HG03565 (cell line): ENCODE measurements at regions not wholly inside any gene's neighbourhood (a gene's known extent, or its start where the extent isn't known, plus 50 kb on each side); places are given as distances from the start of the nearest gene placed in this dataset.

ENCODE experiments used
- ATAC-seq: cut with Tn5 transposase; IDR thresholded peaks from one replicate; pipeline ENCODE4 v1.9.1; 2021; ENCODE audit warnings: mild to moderate bottlenecking, moderate library complexity; ENCODE audit not compliant: unreplicated experiment

DNA sequence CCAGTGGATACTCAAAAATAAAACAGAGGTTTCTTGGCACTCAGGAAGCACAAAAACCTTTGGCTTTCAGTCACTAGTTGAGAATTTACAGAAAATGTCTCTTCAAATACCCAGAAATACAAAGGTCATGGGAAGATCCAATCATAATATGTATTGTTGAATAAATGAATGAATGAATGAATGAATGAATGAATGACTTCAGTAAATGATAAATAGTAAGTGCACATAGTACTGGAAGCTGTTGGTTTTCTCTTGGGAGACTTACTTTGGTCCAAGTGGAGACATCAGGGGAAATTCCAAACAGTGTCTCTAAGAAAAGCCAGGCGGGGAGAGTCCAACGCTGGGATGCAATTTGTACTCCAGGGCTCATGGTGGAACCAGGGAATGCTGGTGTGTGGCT lies 261.3 kb upstream of the KLHL29 start:
- ATAC-seq: no peak

DNA sequence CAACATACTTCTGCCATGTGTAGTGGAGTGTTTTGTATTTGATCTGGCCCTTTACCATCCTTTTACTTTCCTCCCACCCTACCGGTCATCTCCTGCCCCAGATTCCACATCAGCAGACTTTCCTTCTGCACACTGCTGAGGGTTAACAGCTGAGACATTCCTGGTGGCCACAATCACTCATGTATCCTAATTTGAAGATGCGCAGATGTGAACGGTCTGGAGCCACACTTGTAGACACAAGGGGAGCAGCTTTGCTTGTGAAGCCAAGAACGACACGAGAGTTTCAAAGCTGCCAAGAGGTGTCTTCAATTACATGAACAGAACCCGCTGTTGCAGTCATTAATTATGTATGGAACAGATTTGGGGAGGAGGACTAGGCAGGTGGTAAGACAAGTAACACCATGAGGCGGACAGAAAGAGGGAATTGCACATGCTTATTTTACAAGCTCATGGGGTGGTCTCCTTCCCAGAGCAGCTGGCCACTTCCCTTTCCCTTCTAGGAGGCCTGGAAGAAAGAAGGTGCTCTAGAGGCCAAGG lies 260.7 kb upstream of the KLHL29 start:
- ATAC-seq: no peak

DNA sequence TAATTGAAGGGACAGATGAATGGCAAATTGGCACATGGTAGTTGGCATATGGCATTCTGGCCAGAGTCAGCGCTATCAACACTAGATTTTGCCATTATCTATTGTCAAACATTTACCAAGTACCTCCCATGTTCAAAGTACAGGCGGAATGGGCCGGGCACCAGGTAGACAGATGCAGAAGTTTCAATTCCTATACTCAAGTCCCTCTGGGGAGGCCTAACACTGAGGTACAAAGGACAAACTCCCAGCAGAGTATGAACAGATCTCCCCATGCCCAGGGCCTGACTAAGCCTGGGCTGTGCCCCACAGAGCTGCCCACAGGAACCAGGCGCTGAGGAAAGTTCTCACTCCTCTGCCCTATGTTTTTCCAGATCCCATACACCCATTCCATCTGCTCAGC lies 257.5 kb upstream of the KLHL29 start:
- ATAC-seq: no peak

DNA sequence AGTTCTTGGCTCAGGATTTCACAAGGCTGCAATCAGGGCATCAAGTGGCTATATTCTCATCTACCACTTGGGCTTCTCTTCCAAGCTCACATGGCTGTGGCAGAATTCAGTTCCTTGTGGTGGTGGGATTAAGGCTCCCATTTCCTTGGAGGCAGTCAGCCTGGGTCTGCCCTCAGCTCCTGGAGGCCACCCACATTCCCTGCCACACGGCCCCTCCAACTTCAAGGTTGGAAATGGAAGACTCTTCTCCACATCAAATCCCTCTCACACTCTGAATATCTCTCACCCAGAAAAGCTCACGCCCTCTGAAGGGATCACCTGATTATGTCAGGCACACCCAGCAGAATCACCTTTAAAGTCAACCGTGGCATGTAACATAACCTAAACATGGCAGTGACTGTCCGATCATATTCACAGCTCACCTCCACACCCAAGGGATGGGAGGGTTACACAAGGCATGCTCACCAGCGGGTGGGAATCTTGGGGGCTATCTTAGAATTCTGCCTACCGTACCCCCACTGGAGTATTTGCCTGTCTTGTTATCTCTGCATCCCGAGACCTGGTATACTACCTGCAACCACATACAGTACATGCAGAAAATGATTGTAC lies 256.2 kb upstream of the KLHL29 start:
- ATAC-seq: no peak

DNA sequence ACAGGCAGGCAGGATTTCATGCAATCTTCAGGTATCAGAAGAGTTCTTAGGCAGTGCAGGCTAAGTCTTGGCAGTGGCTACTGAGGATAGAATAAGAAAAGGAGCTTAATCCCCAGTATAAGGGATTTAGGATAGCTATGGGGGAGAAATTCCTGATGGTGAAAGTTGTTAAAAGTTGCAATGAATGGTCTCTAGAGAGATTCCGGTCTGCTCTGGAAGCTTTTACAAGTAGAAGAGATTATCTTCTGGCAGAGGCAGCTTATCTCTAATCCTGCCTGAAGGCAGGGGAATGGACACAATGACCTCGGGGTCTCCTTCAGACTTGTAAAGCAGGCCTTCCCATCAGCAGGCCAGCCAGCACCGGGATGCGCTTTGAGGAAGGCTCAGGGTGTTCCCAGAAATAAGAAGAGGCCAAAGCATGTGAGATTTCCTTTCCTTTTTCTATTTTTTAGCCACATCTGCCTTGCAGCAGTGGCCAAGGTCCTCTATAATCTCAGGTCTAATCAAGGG lies 253.9 kb upstream of the KLHL29 start:
- ATAC-seq: no peak

DNA sequence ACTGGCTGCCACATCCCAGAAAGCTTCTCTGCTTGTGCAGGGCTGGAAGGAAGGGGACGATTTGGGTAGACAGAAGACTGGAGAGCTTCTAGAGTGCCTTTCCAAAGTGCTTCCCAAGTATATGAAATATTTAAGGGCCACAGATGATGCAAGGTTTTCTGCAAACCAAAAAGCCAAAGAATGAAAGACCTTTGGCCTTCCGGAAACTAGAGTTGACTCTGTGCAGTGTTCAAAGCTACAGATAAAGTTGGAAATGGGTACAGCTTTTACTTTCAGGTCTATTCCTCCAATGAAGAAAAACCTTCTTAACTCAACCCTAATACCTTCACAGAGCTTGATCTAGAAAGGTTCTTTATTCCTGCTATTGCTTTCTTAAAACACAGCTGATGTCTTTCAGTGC lies 253.0 kb upstream of the KLHL29 start:
- no peak for ATAC-seq

DNA sequence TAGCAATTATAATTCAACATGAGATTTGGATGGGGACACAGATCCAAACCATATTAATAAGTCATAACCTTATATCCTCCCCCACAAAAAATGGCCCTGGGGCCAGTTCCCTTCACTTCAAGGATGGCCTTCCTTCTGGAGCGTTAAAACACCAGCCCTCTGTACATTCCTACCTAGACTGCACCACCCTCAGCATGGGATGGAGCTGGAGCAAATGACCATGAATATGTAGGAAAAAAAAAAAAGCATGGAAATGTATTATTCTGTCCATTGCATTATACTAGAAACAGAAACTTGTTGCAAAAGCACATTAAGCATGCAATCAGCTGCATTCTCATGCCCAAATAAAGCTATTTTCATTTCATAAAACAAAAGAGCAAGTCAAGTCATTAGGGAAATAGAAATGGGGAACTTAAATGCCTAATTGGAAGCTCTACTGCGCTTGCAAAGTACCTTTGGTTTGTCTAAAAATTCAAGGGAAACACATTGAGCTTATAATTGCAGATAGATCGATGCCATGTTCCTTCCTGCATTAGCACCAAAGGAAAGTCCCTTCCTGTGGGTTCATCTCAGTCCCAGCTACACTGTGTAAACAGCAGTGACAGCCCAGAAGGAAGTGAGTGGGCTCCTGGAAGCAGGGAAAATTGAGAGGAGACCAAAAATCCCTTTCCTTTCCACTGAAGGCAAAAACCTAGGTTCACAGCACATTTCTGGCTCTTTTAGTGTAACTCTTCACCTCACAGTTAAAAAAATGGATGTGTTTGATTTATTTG lies 252.0 kb upstream of the KLHL29 start:
- no peak for ATAC-seq

DNA sequence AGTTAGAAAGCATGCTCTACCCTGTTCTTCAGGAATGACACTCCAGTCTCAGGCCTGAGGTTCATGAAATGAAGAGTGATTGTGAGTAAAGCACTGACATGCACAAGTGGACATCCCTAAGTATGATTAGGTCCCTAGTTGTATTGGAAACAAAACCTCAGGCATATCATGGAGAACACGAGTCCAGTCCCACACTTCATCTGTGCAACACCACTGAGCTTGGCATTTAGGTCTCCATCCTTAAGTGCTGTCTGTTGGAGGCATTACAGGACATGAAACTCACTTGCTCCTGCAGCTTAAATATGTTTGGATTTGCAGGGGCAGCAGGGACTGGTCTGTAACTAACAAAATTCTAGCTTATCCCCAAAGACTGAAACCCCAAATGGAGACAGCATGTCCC lies 250.3 kb upstream of the KLHL29 start:
- no peak for ATAC-seq

DNA sequence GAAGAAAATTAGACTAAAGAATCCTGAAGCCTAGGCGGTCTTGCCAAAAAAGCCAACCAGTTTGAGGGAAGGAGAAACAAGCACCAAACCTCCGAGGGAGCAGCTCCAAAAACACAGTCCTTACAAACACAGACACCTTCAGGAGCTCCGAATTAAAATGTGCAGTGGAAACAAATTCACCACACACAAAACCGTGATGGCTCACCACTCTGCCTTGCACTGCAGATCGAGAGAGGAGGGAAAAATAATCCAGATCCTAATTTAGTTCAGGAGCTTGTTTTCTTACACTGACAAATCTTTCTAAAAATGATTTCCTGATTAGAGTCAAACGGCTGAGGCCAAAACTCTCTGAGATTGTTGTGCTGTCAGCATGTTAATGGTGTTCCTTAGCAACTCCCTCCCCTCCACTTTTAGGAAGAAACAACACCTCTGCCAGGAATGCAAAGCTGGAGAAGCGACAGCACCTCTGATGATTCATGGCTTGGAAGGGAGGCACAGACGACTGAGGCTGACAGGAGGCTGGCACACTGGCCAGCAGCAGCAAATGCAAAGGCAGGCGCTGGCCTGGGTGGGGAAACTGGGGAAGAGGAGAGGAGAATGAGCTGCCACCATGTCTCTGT lies 249.4 kb upstream of the KLHL29 start:
- ATAC-seq: no peak

DNA sequence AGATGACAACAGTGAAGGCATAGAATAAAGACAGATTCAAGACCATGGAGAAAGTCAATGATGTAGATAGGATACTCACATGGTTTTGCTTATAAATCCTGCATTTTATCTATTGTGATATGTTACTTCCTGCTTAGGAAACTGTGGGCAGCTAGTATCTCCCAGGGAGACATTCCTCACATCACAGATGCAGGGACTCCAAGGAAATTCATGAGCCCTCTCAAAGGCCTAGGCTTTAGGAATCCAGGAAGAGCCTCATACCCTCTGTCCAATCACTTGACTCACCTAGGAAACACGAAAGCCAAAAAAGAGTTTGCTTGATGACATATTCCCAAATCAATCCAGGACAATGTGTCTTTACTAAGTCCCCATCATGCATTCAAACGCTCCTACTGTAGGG lies 247.8 kb upstream of the KLHL29 start:
- no peak for ATAC-seq

DNA sequence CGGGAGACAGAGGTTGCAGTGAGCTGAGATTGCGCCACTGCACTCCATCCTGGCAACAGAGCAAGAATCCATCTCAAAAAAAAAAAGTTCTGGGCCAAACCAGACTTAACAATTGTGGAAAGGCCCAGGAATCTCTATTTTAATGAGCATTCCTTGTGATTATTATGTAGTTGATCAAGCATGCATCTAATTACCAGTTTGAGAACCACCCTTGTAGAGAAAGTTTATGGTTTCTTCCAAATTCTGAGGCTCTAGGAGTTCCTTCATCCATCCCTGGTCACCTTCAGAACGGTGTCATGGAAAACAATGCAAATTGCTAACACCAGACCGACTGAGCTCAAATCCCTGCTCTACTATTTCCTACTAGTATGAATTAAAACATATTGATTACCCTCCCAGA lies 246.3 kb upstream of the KLHL29 start:
- no peak for ATAC-seq

DNA sequence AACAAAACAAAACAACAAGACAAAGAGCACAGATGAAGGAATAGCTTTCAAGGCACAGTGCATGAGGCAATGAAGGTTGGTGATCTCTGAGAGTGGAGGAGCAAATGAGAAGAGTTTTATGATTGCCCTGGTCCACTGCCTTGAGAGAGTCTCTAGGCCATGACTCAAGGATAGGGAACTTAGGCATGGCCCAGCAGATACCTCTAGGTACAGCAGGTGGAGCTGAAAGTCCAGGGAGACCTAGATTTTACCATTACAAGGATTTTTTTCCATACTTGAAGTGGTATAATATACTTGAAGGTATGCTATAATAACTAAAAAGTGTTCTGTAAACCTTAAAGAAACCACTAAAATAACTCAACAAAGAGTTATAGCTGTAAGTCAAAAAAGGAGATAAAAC lies 239.5 kb upstream of the KLHL29 start:
- no peak for ATAC-seq

DNA sequence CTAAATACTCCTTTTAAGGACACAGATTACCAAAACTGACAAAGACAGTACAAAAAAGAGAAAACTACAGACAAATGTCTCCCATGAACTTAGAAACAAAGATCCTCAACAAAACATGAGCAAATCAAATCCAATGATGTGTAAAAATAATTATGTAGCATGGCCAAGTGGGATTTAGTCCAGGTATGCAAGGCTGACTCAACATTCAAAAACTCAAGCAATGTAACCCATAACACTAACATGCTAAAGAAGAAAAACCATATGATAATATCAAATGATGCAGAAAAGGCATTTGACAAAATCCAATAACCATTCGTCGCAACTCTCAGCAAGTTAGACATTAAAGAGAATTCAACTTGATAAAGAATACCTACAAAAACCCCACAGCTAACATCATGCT lies 239.0 kb upstream of the KLHL29 start:
- ATAC-seq: no peak

DNA sequence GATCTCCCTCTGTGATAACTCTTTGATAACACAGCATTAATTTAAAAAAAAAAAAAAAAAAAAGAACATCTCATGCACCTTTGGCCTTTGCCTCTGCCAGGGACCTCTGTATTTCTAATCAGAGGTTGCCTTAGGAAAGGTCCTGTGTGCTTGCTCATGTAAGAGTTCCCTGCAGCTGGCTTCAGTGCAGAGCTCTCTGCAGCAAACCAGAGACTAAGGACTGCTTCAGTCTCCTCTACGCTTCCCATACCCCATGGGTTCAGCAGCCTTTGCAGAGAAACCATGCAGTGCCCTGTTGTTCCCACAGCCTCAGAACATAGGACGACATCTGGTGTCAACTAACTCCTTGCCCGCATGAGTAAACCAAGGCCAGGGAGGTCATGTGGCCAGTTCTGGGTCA lies 236.6 kb upstream of the KLHL29 start:
- no peak for ATAC-seq

DNA sequence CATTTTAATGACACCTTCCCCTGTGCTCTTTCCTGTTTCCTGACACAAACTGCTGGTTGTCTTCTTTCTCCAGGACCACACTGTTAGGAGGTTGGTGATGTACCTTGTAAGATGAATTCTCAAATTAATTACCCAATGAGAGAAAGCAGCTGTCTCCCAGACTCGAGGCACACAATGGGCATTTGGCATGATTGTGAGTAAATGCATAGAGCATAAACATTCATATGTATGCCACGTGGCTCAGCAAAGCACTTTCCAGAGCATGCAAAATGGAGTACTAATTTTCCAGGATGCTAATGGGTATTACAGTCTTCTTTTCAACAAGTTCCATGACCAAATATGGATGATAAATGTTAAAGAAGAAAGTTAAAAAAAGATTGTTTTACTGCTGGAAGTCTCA lies 235.2 kb upstream of the KLHL29 start:
- no peak for ATAC-seq

DNA sequence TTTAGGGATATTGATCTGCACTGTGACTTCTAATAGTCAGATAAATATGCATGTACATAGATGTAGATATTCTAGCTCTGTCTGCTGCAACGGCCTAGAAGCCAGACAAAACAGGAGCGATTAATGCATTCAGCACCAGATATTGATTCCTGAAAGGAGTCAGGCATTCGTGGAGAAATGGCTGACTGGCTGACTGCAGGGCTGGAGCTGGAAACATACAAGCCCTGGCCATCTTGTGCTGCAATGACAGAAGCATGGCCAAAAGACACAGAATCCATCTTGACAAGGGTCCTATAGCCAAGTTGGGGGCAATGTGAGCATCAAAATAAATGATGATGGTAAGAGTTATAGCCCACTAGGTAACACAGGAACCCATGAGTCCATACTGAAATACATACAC lies 231.5 kb upstream of the KLHL29 start:
- no peak for ATAC-seq

DNA sequence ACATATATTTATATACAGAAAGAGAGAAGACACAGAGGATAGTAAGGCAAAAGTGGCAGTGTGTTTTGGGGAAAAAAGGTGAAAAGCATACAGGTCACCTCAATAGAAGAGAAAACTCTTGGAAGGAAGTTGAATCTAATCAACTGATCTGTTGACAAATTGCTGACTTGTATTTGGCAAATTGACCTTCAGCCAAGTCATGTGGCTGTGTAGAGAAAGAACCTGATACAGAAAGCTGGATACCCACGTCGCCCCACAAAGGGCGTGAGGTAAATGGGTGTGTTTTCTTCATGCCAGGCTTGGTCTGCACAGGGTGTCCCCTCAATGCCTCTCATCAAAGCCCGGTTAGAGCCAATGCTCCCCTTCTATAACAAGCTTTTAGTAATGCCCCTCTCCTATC lies 230.0 kb upstream of the KLHL29 start:
- ATAC-seq: no peak

DNA sequence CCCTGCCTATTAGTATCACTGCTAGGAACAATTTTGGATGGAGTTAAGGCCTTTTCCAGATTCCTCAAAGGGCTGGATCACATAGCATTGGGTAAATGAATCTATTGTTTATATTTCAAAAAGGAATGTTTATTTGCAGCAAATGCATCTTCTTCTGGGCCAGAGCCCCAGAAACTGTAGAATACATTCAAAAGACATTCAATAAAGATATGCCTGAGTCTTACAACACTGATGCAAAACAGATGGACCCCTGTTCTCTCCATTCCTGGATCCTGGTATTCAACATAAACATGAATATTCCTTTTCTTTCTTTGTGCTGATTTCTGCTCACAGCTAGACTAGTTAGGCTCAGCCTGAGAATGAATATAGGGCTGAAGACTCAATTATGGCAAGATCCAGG lies 227.2 kb upstream of the KLHL29 start:
- no peak for ATAC-seq

DNA sequence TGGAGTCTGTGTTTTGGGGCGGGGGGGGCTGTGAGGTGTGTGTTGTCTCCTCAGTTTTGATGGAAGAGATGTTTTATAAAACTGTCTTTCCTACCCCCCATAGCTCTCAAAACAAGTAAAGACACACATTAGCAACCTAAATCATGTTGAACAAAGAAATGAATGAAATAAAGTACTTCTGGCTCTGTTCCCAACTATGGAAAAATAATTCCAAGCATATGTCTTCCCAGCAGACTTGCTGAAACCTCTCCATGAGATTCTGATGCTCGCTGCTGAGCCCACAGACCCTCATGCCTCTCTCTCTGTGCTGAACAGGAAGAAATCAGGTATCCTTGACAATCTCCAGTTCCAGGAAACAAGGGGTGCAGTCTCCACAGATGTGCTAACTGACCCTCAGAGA lies 226.7 kb upstream of the KLHL29 start:
- ATAC-seq: no peak

DNA sequence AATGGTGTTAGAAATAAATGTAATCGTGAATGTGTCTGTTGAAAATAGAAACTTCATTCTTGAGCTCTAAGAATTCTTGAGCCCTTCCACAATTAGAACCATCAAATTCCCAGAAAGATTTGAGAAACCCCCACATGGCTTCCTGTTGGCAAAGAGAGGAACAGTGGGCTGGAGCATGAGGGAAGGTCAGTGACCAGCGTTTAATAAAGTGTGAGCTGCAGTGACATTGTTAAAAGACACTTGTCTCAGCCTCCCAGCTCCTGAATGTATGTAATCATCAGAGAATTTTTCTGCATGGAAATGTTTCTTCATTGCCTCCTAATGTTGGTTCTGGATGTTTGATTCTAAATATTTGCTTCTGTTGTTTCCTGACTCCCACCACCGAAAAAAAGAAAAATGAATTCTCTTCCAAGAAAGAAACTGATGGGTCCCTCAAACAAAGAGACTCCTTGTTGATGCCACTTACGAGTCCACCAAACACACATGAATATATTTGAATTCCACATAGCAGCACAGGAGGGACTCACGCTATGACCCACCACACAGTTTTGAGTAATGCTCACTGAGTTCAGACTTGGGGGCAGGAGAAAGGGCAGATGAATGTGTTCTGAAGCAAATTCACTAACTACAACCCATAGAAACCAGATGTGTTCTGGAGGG lies 225.1 kb upstream of the KLHL29 start:
- ATAC-seq: no peak

DNA sequence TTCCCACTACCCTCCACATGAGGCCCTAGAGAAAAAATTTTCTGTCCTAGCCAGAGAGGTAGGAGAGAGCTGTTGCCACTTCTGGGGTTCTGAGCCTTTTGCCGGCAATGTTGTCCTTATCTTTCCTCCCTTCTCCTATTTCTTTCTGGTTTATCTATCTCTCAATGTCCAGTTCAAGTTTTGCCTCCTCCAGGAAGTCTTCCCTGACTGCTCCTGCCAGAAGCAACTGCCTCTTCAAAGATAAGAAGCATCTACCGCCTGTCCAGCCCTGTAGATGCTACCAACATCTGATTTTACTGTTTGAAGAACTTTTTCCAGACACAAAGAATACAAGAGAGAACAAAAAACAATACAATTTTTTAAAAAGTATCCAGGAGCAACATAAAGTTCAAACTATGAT lies 220.8 kb upstream of the KLHL29 start:
- ATAC-seq: no peak

DNA sequence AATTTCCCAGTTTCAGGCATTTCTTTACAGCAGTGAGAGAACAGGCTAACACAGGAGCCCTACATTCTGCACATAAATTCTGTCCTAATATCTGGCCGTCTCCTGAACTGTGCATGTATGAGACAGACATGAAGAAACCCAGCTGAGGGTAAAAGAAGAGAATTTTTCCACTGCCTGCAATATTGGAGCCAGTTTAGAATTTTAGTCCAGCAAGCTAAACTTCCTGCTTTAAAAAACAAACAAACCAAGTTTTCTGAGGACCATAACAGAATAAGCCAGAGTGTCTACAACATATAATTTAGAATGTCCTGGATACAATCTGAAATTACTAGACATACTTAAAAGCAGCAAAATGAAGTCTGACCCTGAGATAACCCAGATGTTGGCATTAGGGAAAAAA lies 215.1 kb upstream of the KLHL29 start:
- ATAC-seq: no peak
